ENCODE measurements at regions not wholly inside any gene's neighbourhood (a gene's known extent, or its start where the extent isn't known, plus 50 kb on each side); places are given as distances from the start of the nearest gene placed in this dataset.

GRCh38 chr1:191151321-191151807 lies 673.7 kb upstream of the BRINP3 start:
- H3K4me1 ChIP-seq (ENCODE audit: control insufficient read depth, insufficient read depth, low read length) = no peaks in the 10 kb centered on the region
- ATAC-seq (no peak), DNase-seq (peak in 2 of 3 donors; percentile 40 to 48)
- H3K9me3 ChIP-seq (ENCODE audit: control insufficient read depth, low read length) = no peaks in the 10 kb centered on the region
- H3K27me3 ChIP-seq (ENCODE audit: control insufficient read depth, insufficient read depth) = no peaks in the 10 kb centered on the region
- 92% methylated on average over 39 of the region's 39 CpGs for WGBS
- no peak overlapping the region for H3K27ac ChIP-seq (ENCODE audit: low read length)
- H3K4me3 ChIP-seq (ENCODE audit: low read length) = no peak overlapping the region
- intact Hi-C loops (cut with DNase I) = no loop called here

- ATAC-seq (no peak), DNase-seq (no peak)
- no peaks in the 10 kb centered on the region for H3K4me1 ChIP-seq (ENCODE audit: control insufficient read depth, insufficient read depth, low read length)
- H3K4me3 ChIP-seq (ENCODE audit: low read length) = no peak overlapping the region
- no peak overlapping the region for H3K27ac ChIP-seq (ENCODE audit: low read length)
- intact Hi-C loops (cut with DNase I) = no loop called here
- H3K27me3 ChIP-seq (ENCODE audit: control insufficient read depth, insufficient read depth) = no peaks in the 10 kb centered on the region
- H3K9me3 ChIP-seq (ENCODE audit: control insufficient read depth, low read length) = no peaks in the 10 kb centered on the region
- WGBS = 80% methylated on average over 4 of the region's 4 CpGs
Measured at GRCh38 chr1:191152776-191153175, 675.1 kb upstream of the BRINP3 start.

DNA sequence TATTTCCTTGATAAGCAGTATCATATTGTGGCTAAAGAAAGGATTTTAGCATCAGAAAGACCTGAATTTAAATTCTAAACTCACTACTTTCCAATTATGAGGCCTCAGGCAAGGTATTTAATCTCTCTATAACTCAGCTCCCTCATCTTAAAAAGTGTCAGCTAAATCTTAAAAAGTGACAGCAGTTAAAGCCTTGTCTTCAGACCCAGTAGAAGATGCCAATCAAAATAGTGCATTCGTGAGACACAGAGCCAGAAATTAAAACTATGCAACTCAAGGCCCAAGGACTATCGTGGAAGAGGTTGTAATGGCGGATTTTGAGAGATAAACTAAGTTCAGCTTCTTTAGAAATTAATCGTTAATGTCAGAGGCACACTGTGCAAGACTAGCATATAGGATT lies 677.5 kb upstream of the BRINP3 start:
- no peak for DNase-seq
- no peaks in the 10 kb centered on the region for H3K9me3 ChIP-seq (ENCODE audit: control insufficient read depth, low read length)
- 33% methylated on average over 4 of the region's 4 CpGs for WGBS
- H3K4me3 ChIP-seq (ENCODE audit: low read length) = no peak overlapping the region
- H3K27ac ChIP-seq (ENCODE audit: low read length) = no peak overlapping the region
- H3K27me3 ChIP-seq (ENCODE audit: control insufficient read depth, insufficient read depth) = no peaks in the 10 kb centered on the region
- intact Hi-C loops (cut with DNase I) = no loop called here
- H3K4me1 ChIP-seq (ENCODE audit: control insufficient read depth, insufficient read depth, low read length) = no peaks in the 10 kb centered on the region
- ATAC-seq = no peak

- Histone ChIP-seq H3K9me3 (ENCODE audit: control insufficient read depth, low read length) (no peaks in the 10 kb centered on the region), H3K4me1 (ENCODE audit: control insufficient read depth, insufficient read depth, low read length) (no peaks in the 10 kb centered on the region), H3K4me3 (ENCODE audit: low read length) (no peak overlapping the region), H3K27ac (ENCODE audit: low read length) (no peak overlapping the region), H3K27me3 (ENCODE audit: control insufficient read depth, insufficient read depth) (no peaks in the 10 kb centered on the region)
- WGBS = 94% methylated on average over 5 of the region's 5 CpGs
- no peak for ATAC-seq
- intact Hi-C loops (cut with DNase I) = no loop called here
- no peak for DNase-seq
Measured at GRCh38 chr1:191160837-191161236, 683.2 kb upstream of the BRINP3 start.

GRCh38 chr1:191162762-191163161 lies 685.1 kb upstream of the BRINP3 start:
- no peak overlapping the region for H3K4me3 ChIP-seq (ENCODE audit: low read length)
- no peaks in the 10 kb centered on the region for H3K27me3 ChIP-seq (ENCODE audit: control insufficient read depth, insufficient read depth)
- no peak overlapping the region for H3K27ac ChIP-seq (ENCODE audit: low read length)
- no peaks in the 10 kb centered on the region for H3K9me3 ChIP-seq (ENCODE audit: control insufficient read depth, low read length)
- ATAC-seq (no peak), DNase-seq (no peak)
- no peaks in the 10 kb centered on the region for H3K4me1 ChIP-seq (ENCODE audit: control insufficient read depth, insufficient read depth, low read length)
- intact Hi-C loops (cut with DNase I) = no loop called here
- 68% methylated on average over 2 of the region's 2 CpGs for WGBS

GRCh38 chr1:191163621-191164020 lies 686.0 kb upstream of the BRINP3 start:
- DNase-seq = no peak
- intact Hi-C loops (cut with DNase I) = no loop called here
- Histone ChIP-seq H3K4me3 (ENCODE audit: low read length) (no peak overlapping the region), H3K9me3 (ENCODE audit: control insufficient read depth, low read length) (no peaks in the 10 kb centered on the region), H3K27ac (ENCODE audit: low read length) (no peak overlapping the region), H3K27me3 (ENCODE audit: control insufficient read depth, insufficient read depth) (no peaks in the 10 kb centered on the region), H3K4me1 (ENCODE audit: control insufficient read depth, insufficient read depth, low read length) (no peaks in the 10 kb centered on the region)
- ATAC-seq = no peak

DNA sequence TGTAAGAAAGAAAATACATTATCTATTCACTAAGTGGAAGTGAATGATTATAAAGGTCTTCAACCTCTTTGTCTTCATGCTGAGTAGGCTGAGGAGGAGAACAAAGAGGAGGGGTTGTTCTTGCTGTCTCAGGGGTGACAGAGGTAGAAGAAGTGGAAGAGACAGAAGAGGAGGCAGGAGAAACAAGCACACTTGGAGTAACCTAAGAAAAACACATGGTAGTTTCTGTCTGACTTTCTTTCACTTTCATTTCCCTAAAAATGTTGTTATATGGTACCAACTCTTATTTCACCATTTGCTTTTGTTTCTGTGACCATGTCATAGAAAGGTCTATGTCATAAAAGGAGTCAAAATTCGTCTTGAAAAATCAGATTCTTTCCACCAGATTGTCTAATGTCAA lies 696.6 kb upstream of the BRINP3 start:
- 24% methylated on average over 1 of the region's 1 CpG for whole genome bisulfite sequencing
- no peak for ATAC-seq
- H3K27ac ChIP-seq (ENCODE audit: low read length) = no peak overlapping the region
- no peaks in the 10 kb centered on the region for H3K4me1 ChIP-seq (ENCODE audit: control insufficient read depth, insufficient read depth, low read length)
- no peaks in the 10 kb centered on the region for H3K9me3 ChIP-seq (ENCODE audit: control insufficient read depth, low read length)
- intact Hi-C loops (cut with DNase I) = no loop called here
- H3K27me3 ChIP-seq (ENCODE audit: control insufficient read depth, insufficient read depth) = no peaks in the 10 kb centered on the region
- DNase-seq = no peak
- no peak overlapping the region for H3K4me3 ChIP-seq (ENCODE audit: low read length)

DNA sequence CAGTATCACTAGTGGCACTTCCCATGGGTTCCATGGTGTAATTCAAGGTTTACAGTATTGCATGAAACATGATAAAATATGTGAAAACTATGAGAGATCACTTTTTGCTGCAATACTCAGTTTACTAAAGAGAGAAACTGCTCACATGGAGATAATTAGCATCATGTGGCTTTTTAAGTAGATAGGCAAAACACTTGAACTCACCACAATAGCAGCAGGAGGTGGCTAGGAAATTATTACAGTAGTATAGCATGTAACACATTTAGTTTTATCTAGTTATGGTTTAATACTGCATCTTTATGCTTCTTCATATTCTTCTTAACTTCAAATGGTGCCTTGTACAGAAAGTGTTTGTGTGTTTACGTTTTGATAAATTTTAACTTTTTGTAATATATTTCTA lies 698.5 kb upstream of the BRINP3 start:
- Histone ChIP-seq H3K9me3 (ENCODE audit: control insufficient read depth, low read length) (no peaks in the 10 kb centered on the region), H3K4me3 (ENCODE audit: low read length) (no peak overlapping the region), H3K4me1 (ENCODE audit: control insufficient read depth, insufficient read depth, low read length) (no peaks in the 10 kb centered on the region), H3K27me3 (ENCODE audit: control insufficient read depth, insufficient read depth) (no peaks in the 10 kb centered on the region), H3K27ac (ENCODE audit: low read length) (no peak overlapping the region)
- intact Hi-C loops (cut with DNase I) = no loop called here
- ATAC-seq (no peak), DNase-seq (no peak)
- 77% methylated on average over 1 of the region's 1 CpG for WGBS

DNA sequence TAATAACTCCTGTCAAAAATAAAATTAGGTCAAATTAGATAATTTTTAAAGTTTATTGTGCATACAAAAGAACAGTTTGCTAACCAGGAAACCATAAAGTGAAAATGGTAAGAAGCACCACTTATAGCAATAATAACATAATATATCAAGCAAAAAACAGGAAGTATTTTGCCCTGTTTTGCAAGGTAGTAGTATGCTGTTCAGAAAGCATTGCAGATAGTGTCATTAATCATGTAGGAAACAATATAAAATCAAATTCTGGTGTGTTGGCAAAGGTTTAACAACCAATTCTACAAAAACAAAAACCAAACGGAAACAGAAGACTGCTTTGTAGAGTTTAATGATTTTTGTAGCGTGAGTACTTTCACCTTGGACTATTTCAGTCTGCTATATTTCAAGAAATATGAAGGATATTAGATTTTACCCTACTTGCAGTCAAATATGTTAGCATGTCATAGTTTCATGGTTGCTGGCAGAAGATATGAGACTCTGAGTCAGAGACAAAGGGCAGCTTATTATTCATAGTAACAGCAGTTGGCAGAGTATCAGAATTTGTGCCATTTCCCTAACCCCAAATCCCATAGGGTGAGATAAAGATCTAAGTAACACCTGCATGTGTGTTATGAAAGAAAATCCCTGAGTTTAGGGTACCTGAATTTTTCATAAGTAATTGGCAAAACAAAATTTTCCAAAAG lies 729.0 kb upstream of the BRINP3 start:
- no peaks in the 10 kb centered on the region for H3K9me3 ChIP-seq (ENCODE audit: control insufficient read depth, low read length)
- 67% methylated on average over 2 of the region's 2 CpGs for WGBS
- intact Hi-C loops (cut with DNase I) = no loop called here
- H3K27me3 ChIP-seq (ENCODE audit: control insufficient read depth, insufficient read depth) = no peaks in the 10 kb centered on the region
- H3K4me3 ChIP-seq (ENCODE audit: low read length) = no peak overlapping the region
- ATAC-seq (no peak), DNase-seq (no peak)
- no peak overlapping the region for H3K27ac ChIP-seq (ENCODE audit: low read length)
- H3K4me1 ChIP-seq (ENCODE audit: control insufficient read depth, insufficient read depth, low read length) = no peaks in the 10 kb centered on the region

DNA sequence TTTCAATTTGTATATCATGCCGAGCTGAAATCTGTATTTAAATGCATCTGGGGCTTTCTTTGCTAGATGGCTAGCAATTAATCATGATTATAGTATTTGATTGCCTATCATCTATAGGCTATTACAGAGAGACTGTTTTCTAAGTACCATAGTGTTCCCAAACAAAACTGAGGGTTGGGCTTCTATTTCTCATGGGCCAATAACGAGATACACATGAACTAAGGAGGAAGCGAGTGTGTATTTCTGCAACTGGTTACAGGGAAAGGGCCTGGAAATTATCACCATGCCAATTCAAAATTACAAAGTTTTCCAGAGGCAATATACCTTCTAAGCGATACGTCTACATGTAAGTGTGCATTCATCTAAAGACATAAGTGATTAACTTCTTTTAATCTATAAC lies 744.5 kb upstream of the BRINP3 start:
- no peak for ATAC-seq

DNA sequence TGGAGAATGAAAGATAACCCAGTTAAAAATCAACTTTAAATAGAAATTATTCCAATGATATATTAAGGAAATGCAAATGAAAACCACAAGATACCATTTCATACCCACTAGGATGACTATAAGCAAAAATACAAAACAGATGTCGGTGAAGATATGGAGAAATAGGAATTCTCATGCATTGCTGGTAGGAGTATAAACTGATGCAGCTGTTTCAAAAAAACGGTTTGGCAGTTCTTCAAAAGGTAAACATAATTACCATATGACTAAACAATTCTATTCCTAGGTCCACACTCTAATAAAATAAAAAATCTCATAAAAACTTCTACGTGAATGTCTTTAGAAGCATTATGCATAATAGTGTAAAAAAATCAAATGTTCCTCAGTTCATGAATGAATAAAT lies 763.3 kb upstream of the BRINP3 start:
- Histone ChIP-seq H3K4me3 (ENCODE audit: low read length) (no peak overlapping the region), H3K9me3 (ENCODE audit: control insufficient read depth, low read length) (no peaks in the 10 kb centered on the region), H3K27me3 (ENCODE audit: control insufficient read depth, insufficient read depth) (no peaks in the 10 kb centered on the region), H3K4me1 (ENCODE audit: control insufficient read depth, insufficient read depth, low read length) (no peaks in the 10 kb centered on the region), H3K27ac (ENCODE audit: low read length) (no peak overlapping the region)
- 74% methylated on average over 3 of the region's 3 CpGs for WGBS
- ATAC-seq (no peak), DNase-seq (no peak)
- intact Hi-C loops (cut with DNase I) = no loop called here

More for the DNA sequence above, 744.5 kb upstream of the BRINP3 start:
- Histone ChIP-seq H3K4me1 (ENCODE audit: control insufficient read depth, insufficient read depth, low read length) (no peaks in the 10 kb centered on the region), H3K4me3 (ENCODE audit: low read length) (no peak overlapping the region), H3K27me3 (ENCODE audit: control insufficient read depth, insufficient read depth) (no peaks in the 10 kb centered on the region), H3K27ac (ENCODE audit: low read length) (no peak overlapping the region), H3K9me3 (ENCODE audit: control insufficient read depth, low read length) (no peaks in the 10 kb centered on the region)
- intact Hi-C loops (cut with DNase I) = no loop called here
- no peak for DNase-seq
- WGBS = 84% methylated on average over 5 of the region's 5 CpGs

Measured in right cardiac atrium (tissue), 5 donors.